Trophoblast cell (in vitro differentiated cells and primary cell): ENCODE measurements at regions not wholly inside any gene's neighbourhood (a gene's known extent, or its start where the extent isn't known, plus 50 kb on each side); places are given as distances from the start of the nearest gene placed in this dataset.

ENCODE experiments used
- DNase-seq, 2 donors: peaks; one replicate each; pipeline ENCODE4 v3.0.0-alpha.2; 2016
- H2AFZ ChIP-seq: 2 replicates; pipeline ENCODE4 v1.6.1; 2013; ENCODE audit warnings: low read length, moderate library complexity, mild to moderate bottlenecking; ENCODE audit not compliant: insufficient read depth, poor library complexity
- H2AK5ac ChIP-seq: 2 replicates; pipeline ENCODE4 v1.6.1; 2013; ENCODE audit warnings: mild to moderate bottlenecking, low read length
- H2BK120ac ChIP-seq: 2 replicates; pipeline ENCODE4 v1.6.1; 2013; ENCODE audit warnings: low read length, mild to moderate bottlenecking, moderate library complexity; ENCODE audit not compliant: insufficient read depth, poor library complexity
- H2BK12ac ChIP-seq: 2 replicates; pipeline ENCODE4 v1.6.1; 2013; ENCODE audit warnings: mild to moderate bottlenecking, low read length, moderate library complexity
- H2BK5ac ChIP-seq: 2 replicates; pipeline ENCODE4 v1.6.1; 2013; ENCODE audit warnings: low read length, low read depth, moderate library complexity, mild to moderate bottlenecking; ENCODE audit not compliant: poor library complexity
- H3K14ac ChIP-seq: 2 replicates; pipeline ENCODE4 v1.6.1; 2013; ENCODE audit warnings: mild to moderate bottlenecking, low read length
- H3K18ac ChIP-seq: 2 replicates; pipeline ENCODE4 v1.6.1; 2013; ENCODE audit warnings: mild to moderate bottlenecking, low read length
- H3K23ac ChIP-seq: 2 replicates; pipeline ENCODE4 v1.6.1; 2013; ENCODE audit warnings: low read length
- H3K27ac ChIP-seq: 2 replicates; pipeline ENCODE4 v1.5.1; 2013; ENCODE audit warnings: low read depth, mild to moderate bottlenecking, inconsistent platforms, low read length, moderate library complexity
- H3K27me3 ChIP-seq: 2 replicates; pipeline ENCODE4 v1.6.1; 2013; ENCODE audit warnings: inconsistent platforms, mild to moderate bottlenecking, low read length, moderate library complexity; ENCODE audit not compliant: insufficient read depth
- H3K36me3 ChIP-seq, 2 experiments: 1 replicate in 1 of 2; 2 replicates in 1 of 2; pipeline ENCODE4 v1.6.1; 2013; ENCODE audit warnings: low read length in 2 of 2, mild to moderate bottlenecking in 2 of 2, moderate library complexity in 1 of 2; ENCODE audit not compliant: insufficient read depth in 2 of 2, control insufficient read depth in 1 of 2
- H3K4ac ChIP-seq: 2 replicates; pipeline ENCODE4 v1.6.1; 2013; ENCODE audit warnings: low read depth, mild to moderate bottlenecking, low read length, moderate library complexity
- H3K4me1 ChIP-seq, 2 experiments: 1 replicate in 1 of 2; 2 replicates in 1 of 2; pipeline ENCODE4 v1.6.1; 2013; ENCODE audit warnings: low read length in 2 of 2, mild to moderate bottlenecking in 2 of 2, moderate library complexity in 1 of 2; ENCODE audit not compliant: insufficient read depth in 2 of 2, control insufficient read depth in 1 of 2
- H3K4me2 ChIP-seq: 2 replicates; pipeline ENCODE4 v1.6.1; 2013; ENCODE audit warnings: inconsistent platforms, mild to moderate bottlenecking, low read length, moderate library complexity
- H3K4me3 ChIP-seq: 2 replicates; pipeline ENCODE4 v1.5.1; 2013; ENCODE audit warnings: mild to moderate bottlenecking, low read depth, low read length, inconsistent platforms
- H3K79me1 ChIP-seq: one replicate; pipeline ENCODE4 v1.6.1; 2013; ENCODE audit warnings: low read length
- H3K79me2 ChIP-seq: 2 replicates; pipeline ENCODE4 v1.6.1; 2013; ENCODE audit warnings: low read length, mild to moderate bottlenecking; ENCODE audit not compliant: control insufficient read depth, insufficient read depth, poor library complexity
- H3K9ac ChIP-seq: 2 replicates; pipeline ENCODE4 v1.6.1; 2013; ENCODE audit warnings: mild to moderate bottlenecking, low read length
- H3K9me3 ChIP-seq: 2 replicates; pipeline ENCODE4 v1.6.1; 2013; ENCODE audit warnings: low read depth, mild to moderate bottlenecking, control low read depth, inconsistent platforms, low read length; ENCODE audit not compliant: insufficient read depth
- H4K12ac ChIP-seq: 2 replicates; pipeline ENCODE4 v1.6.1; 2013; ENCODE audit warnings: low read depth, mild to moderate bottlenecking, low read length, moderate library complexity
- H4K8ac ChIP-seq: 2 replicates; pipeline ENCODE4 v1.6.1; 2013; ENCODE audit warnings: low read depth, mild to moderate bottlenecking, low read length, moderate library complexity
- H4K91ac ChIP-seq: one replicate; pipeline ENCODE4 v1.6.1; 2013; ENCODE audit warnings: low read depth, mild to moderate bottlenecking, low read length, moderate library complexity
- WGBS: extraction: QIAGEN DNeasy Blood & Tissue Kit; methylation state at CpG from one replicate; pipeline ENCODE4 v1.1.7; 2013; ENCODE audit warnings: missing lambda C conversion rate; ENCODE audit not compliant: insufficient read length, insufficient coverage; ENCODE audit errors: extremely low coverage; 5-methylcytosine and 5-hydroxymethylcytosine counted together

GRCh38 chr6:81233990-81234389 lies 518.5 kb downstream of the TENT5A start:
- no peaks in the 10 kb centered on the region for H3K27me3 ChIP-seq
- H4K12ac ChIP-seq, result no peak overlapping the region
- no peak overlapping the region for H3K23ac ChIP-seq
- H3K4me3 ChIP-seq, result no peak overlapping the region
- no peak overlapping the region for H2BK12ac ChIP-seq
- no peak overlapping the region for H3K4me2 ChIP-seq
- H2BK5ac ChIP-seq, result no peak overlapping the region
- no peak overlapping the region for H3K9ac ChIP-seq
- H3K9me3 ChIP-seq, result no peaks in the 10 kb centered on the region
- no peak for DNase-seq
- H3K79me2 ChIP-seq, result no peaks in the 10 kb centered on the region
- no peak overlapping the region for H2AFZ ChIP-seq
- H3K4me1 ChIP-seq, result no peaks in the 10 kb centered on the region
- no peak overlapping the region for H3K14ac ChIP-seq
- no peaks in the 10 kb centered on the region for H3K36me3 ChIP-seq
- no peak overlapping the region for H3K4ac ChIP-seq
- H4K8ac ChIP-seq, result no peak overlapping the region
- H2AK5ac ChIP-seq, result no peak overlapping the region
- no peak overlapping the region for H4K91ac ChIP-seq
- H3K79me1 ChIP-seq, result no peaks in the 10 kb centered on the region
- no peak overlapping the region for H3K27ac ChIP-seq
- no peak overlapping the region for H2BK120ac ChIP-seq
- no CpG with 5 or more reads among the region's 1 CpG for WGBS
- H3K18ac ChIP-seq, result no peak overlapping the region

GRCh38 chr6:81228912-81229555 lies 523.4 kb downstream of the TENT5A start:
- Histone ChIP-seq H3K36me3 (no peaks in the 10 kb centered on the region), H3K4me1 (no peaks in the 10 kb centered on the region), H4K8ac (no peak overlapping the region), H2AK5ac (no peak overlapping the region), H2BK5ac (no peak overlapping the region), H2BK12ac (no peak overlapping the region), H3K4ac (no peak overlapping the region), H3K14ac (no peak overlapping the region), H2BK120ac (no peak overlapping the region), H3K27ac (no peak overlapping the region), H3K4me2 (no peak overlapping the region), H3K27me3 (no peaks in the 10 kb centered on the region), H3K9ac (no peak overlapping the region), H3K79me1 (no peaks in the 10 kb centered on the region), H3K23ac (no peak overlapping the region), H4K91ac (no peak overlapping the region), H3K18ac (no peak overlapping the region), H3K4me3 (no peak overlapping the region), H2AFZ (no peak overlapping the region), H4K12ac (no peak overlapping the region), H3K79me2 (no peaks in the 10 kb centered on the region), H3K9me3 (no peaks in the 10 kb centered on the region)
- no CpG with 5 or more reads among the region's 2 CpGs for WGBS
- peak in 1 of 2 donors; percentile 52 for DNase-seq

GRCh38 chr6:81226957-81227356 lies 525.5 kb downstream of the TENT5A start:
- no peak overlapping the region for H3K14ac ChIP-seq
- H2BK5ac ChIP-seq, result no peak overlapping the region
- no peak overlapping the region for H4K91ac ChIP-seq
- no peak overlapping the region for H3K27ac ChIP-seq
- no peak overlapping the region for H2BK120ac ChIP-seq
- no peak overlapping the region for H4K12ac ChIP-seq
- H3K23ac ChIP-seq, result no peak overlapping the region
- no peak for DNase-seq
- no peak overlapping the region for H3K18ac ChIP-seq
- no peaks in the 10 kb centered on the region for H3K4me1 ChIP-seq
- no peaks in the 10 kb centered on the region for H3K79me2 ChIP-seq
- no peak overlapping the region for H4K8ac ChIP-seq
- no peak overlapping the region for H3K9ac ChIP-seq
- no peaks in the 10 kb centered on the region for H3K9me3 ChIP-seq
- WGBS, result no CpG with 5 or more reads among the region's 1 CpG
- H3K4ac ChIP-seq, result no peak overlapping the region
- no peaks in the 10 kb centered on the region for H3K27me3 ChIP-seq
- H3K4me2 ChIP-seq, result no peak overlapping the region
- H3K36me3 ChIP-seq, result no peaks in the 10 kb centered on the region
- H2AK5ac ChIP-seq, result no peak overlapping the region
- no peak overlapping the region for H3K4me3 ChIP-seq
- no peaks in the 10 kb centered on the region for H3K79me1 ChIP-seq
- no peak overlapping the region for H2AFZ ChIP-seq
- H2BK12ac ChIP-seq, result no peak overlapping the region

- no peaks in the 10 kb centered on the region for H3K79me1 ChIP-seq
- H4K91ac ChIP-seq, result no peak overlapping the region
- no peak overlapping the region for H2BK5ac ChIP-seq
- H3K4ac ChIP-seq, result no peak overlapping the region
- peaks cover 5% of the 10 kb centered on the region for H3K9me3 ChIP-seq
- H3K14ac ChIP-seq, result no peak overlapping the region
- H2BK120ac ChIP-seq, result no peak overlapping the region
- no peak overlapping the region for H4K12ac ChIP-seq
- no peak overlapping the region for H2AFZ ChIP-seq
- H3K27ac ChIP-seq, result no peak overlapping the region
- H3K4me2 ChIP-seq, result no peak overlapping the region
- H3K9ac ChIP-seq, result no peak overlapping the region
- no peak overlapping the region for H3K4me3 ChIP-seq
- H3K27me3 ChIP-seq, result no peaks in the 10 kb centered on the region
- no peaks in the 10 kb centered on the region for H3K36me3 ChIP-seq
- no peaks in the 10 kb centered on the region for H3K79me2 ChIP-seq
- H3K18ac ChIP-seq, result no peak overlapping the region
- no peak overlapping the region for H2AK5ac ChIP-seq
- H4K8ac ChIP-seq, result no peak overlapping the region
- H3K4me1 ChIP-seq, result no peaks in the 10 kb centered on the region
- no peak overlapping the region for H2BK12ac ChIP-seq
- no CpG with 5 or more reads among the region's 3 CpGs for WGBS
- H3K23ac ChIP-seq, result no peak overlapping the region
- peak; percentile 72 to 88 for DNase-seq
These were observed 535.8 kb downstream of the TENT5A start for GRCh38 chr6:81216668-81217067.
